Left ventricle myocardium inferior (tissue), 1 donor: ENCODE measurements at regions not wholly inside any gene's neighbourhood (a gene's known extent, or its start where the extent isn't known, plus 50 kb on each side); places are given as distances from the start of the nearest gene placed in this dataset.
"Not testable (repeated sequence)": the region's sequence is repeated elsewhere in the genome, so short reads cannot be mapped to it uniquely, and the experiment has no call there.

ENCODE experiments used
- DNase-seq: peaks from one replicate; pipeline ENCODE4 v3.0.0-alpha.2; 2020
- H3K27ac ChIP-seq: fragments of 200-600 bp; replicated peaks from 2 replicates; pipeline ENCODE4 v1.8.0; 2021
- H3K27me3 ChIP-seq: fragments of 200-600 bp; 2 replicates; pipeline ENCODE4 v1.8.0; 2021; ENCODE audit warnings: low read depth
- H3K36me3 ChIP-seq: fragments of 200-600 bp; 2 replicates; pipeline ENCODE4 v1.8.0; 2021
- H3K4me1 ChIP-seq: fragments of 200-600 bp; 2 replicates; pipeline ENCODE4 v1.8.0; 2021
- H3K4me3 ChIP-seq: fragments of 200-600 bp; 2 replicates; pipeline ENCODE4 v1.8.0; 2021; ENCODE audit warnings: mild to moderate bottlenecking, moderate library complexity
- H3K9me3 ChIP-seq: fragments of 200-600 bp; replicated peaks from 2 replicates; pipeline ENCODE4 v1.8.0; 2021
- CTCF ChIP-seq: fragments of 200-600 bp; IDR thresholded peaks from 2 replicates; pipeline ENCODE4 v1.8.0; 2021; ENCODE audit warnings: antibody characterized with exemption, mild to moderate bottlenecking, borderline replicate concordance
- intact Hi-C: fragments of 100-400 bp; cut with micrococcal nuclease; formaldehyde crosslinking; loops from one replicate; pipeline ENCODE4 v1.11.0; 2022
- donor health status: DM: no; HTN: yes; CAD: no; lungs with severe emphysema.

- H3K27me3 ChIP-seq, result peaks cover 16% of the 10 kb centered on the region
- no peaks in the 10 kb centered on the region for H3K4me1 ChIP-seq
- no peaks in the 10 kb centered on the region for H3K9me3 ChIP-seq
- H3K36me3 ChIP-seq, result no peaks in the 10 kb centered on the region
- no peak overlapping the region for H3K4me3 ChIP-seq
- no peak for TF ChIP-seq CTCF
- intact Hi-C loops, result no loop called here
- DNase-seq, result no peak
- no peak overlapping the region for H3K27ac ChIP-seq
Observed at GRCh38 chr12:125549171-125549570, 483.9 kb downstream of the AACS start.

- H3K27me3 ChIP-seq, result peaks cover 10% of the 10 kb centered on the region
- no peak overlapping the region for H3K27ac ChIP-seq
- no peak overlapping the region for H3K4me3 ChIP-seq
- H3K36me3 ChIP-seq, result no peaks in the 10 kb centered on the region
- no peaks in the 10 kb centered on the region for H3K9me3 ChIP-seq
- no peaks in the 10 kb centered on the region for H3K4me1 ChIP-seq
- intact Hi-C loops, result no loop called here
- TF ChIP-seq CTCF, result no peak
- DNase-seq, result no peak
Observed at GRCh38 chr12:125549836-125550235, 484.6 kb downstream of the AACS start.

GRCh38 chr12:125552295-125552694 lies 487.1 kb downstream of the AACS start:
- H3K36me3 ChIP-seq, result no peaks in the 10 kb centered on the region
- DNase-seq, result no peak
- no peaks in the 10 kb centered on the region for H3K9me3 ChIP-seq
- intact Hi-C loops, result no loop called here
- no peak overlapping the region for H3K4me3 ChIP-seq
- TF ChIP-seq CTCF, result no peak
- no peaks in the 10 kb centered on the region for H3K4me1 ChIP-seq
- H3K27me3 ChIP-seq, result peaks cover 10% of the 10 kb centered on the region
- H3K27ac ChIP-seq, result no peak overlapping the region

GRCh38 chr12:125561008-125561407 lies 495.8 kb downstream of the AACS start:
- DNase-seq, H3K4me3 ChIP-seq, H3K4me1 ChIP-seq, H3K27ac ChIP-seq, intact Hi-C loops, H3K36me3 ChIP-seq, H3K27me3 ChIP-seq: not testable (repeated sequence)
- peaks cover 16% of the 10 kb centered on the region for H3K9me3 ChIP-seq

GRCh38 chr12:125564753-125565152 lies 499.5 kb downstream of the AACS start:
- intact Hi-C loops, result no loop called here
- peaks cover 16% of the 10 kb centered on the region for H3K9me3 ChIP-seq
- H3K36me3 ChIP-seq, result no peaks in the 10 kb centered on the region
- TF ChIP-seq CTCF, result no peak
- peaks cover 15% of the 10 kb centered on the region for H3K27me3 ChIP-seq
- no peak for DNase-seq
- H3K27ac ChIP-seq, result no peak overlapping the region
- H3K4me1 ChIP-seq, result no peaks in the 10 kb centered on the region
- no peak overlapping the region for H3K4me3 ChIP-seq

- Histone ChIP-seq H3K27me3 (peaks cover 15% of the 10 kb centered on the region), H3K4me1 (no peaks in the 10 kb centered on the region)
- intact Hi-C loops, result no loop called here
Observed at GRCh38 chr12:125567581-125567980, 502.3 kb downstream of the AACS start.

More at GRCh38 chr12:125567581-125567980, 502.3 kb downstream of the AACS start:
- Histone ChIP-seq H3K27ac (no peak overlapping the region), H3K9me3 (peaks cover 11% of the 10 kb centered on the region), H3K4me3 (no peak overlapping the region), H3K36me3 (no peaks in the 10 kb centered on the region)
- no peak for DNase-seq
- no peak for TF ChIP-seq CTCF
